ENCODE measurements at regions not wholly inside any gene's neighbourhood (a gene's known extent, or its start where the extent isn't known, plus 50 kb on each side); places are given as distances from the start of the nearest gene placed in this dataset.

DNA sequence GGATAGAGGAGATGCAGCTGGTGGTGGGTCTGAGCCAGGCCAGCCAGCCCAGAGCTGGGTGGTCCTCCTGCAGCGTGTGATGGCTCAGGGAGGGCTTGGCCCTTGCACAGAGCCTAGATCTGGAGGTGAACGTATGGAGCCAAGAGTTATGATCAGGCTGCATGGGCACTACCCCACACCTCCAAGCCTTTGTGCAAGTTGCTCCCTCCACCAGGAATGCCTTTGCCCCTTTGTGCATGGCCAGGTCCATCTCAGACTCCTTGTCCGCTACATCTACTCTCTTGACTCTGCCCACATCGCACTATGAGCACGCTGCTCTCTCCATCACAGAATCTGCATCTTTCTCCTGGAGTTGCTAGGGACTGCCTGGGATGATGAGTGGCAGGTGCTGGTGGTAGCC is 895.7 kb downstream of the TBC1D22A start:
- H3K36me3 Mint-ChIP-seq (ENCODE audit: low read depth): no peaks in the 10 kb centered on the region
- no peak for DNase-seq
- H3K4me1 Mint-ChIP-seq (ENCODE audit: low read depth): no peaks in the 10 kb centered on the region
- intact Hi-C loops (cut with micrococcal nuclease): no loop called here
- CTCF ChIA-PET: no interaction called here
- peaks cover 3% of the 10 kb centered on the region for H3K9me3 Mint-ChIP-seq
- no peak overlapping the region for H3K27ac Mint-ChIP-seq
- no peak overlapping the region for H3K4me3 Mint-ChIP-seq
- no peaks in the 10 kb centered on the region for H3K27me3 Mint-ChIP-seq (ENCODE audit: low read depth)

- intact Hi-C loops (cut with micrococcal nuclease): no loop called here
- H3K36me3 Mint-ChIP-seq (ENCODE audit: low read depth): no peaks in the 10 kb centered on the region
- no peaks in the 10 kb centered on the region for H3K4me1 Mint-ChIP-seq (ENCODE audit: low read depth)
- DNase-seq: no peak
- CTCF ChIA-PET: no interaction called here
- H3K27me3 Mint-ChIP-seq (ENCODE audit: low read depth): no peaks in the 10 kb centered on the region
- H3K4me3 Mint-ChIP-seq: no peak overlapping the region
- no peaks in the 10 kb centered on the region for H3K9me3 Mint-ChIP-seq
- no peak overlapping the region for H3K27ac Mint-ChIP-seq
Observed at GRCh38 chr22:47657224-47657623, 894.8 kb downstream of the TBC1D22A start.

DNA sequence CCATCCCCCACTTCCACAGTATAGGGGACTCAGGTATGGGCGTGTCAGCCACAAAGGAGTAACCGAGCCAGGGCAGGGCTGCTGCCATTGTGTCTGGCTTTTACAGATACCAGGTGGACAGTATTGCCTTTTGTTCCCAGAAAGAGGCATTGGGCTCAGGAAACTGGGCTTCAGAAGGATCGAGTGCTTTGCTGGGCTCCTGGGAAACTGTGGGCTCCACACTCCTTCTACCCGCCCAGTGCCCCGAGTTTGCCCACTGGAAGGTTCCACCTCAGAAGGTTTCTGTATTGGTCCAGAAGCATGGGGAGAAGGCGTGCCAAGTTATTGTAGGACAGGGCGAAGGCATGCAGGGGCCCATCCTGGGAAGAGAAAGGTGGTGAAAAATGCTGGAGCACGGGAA is 894.4 kb downstream of the TBC1D22A start:
- no peak for DNase-seq
- CTCF ChIA-PET: no interaction called here

GRCh38 chr22:47655930-47656329 is 893.5 kb downstream of the TBC1D22A start:
- no peaks in the 10 kb centered on the region for H3K4me1 Mint-ChIP-seq (ENCODE audit: low read depth)
- CTCF ChIA-PET: no interaction called here
- no peaks in the 10 kb centered on the region for H3K27me3 Mint-ChIP-seq (ENCODE audit: low read depth)
- no peak for DNase-seq
- intact Hi-C loops (cut with micrococcal nuclease): no loop called here
- H3K36me3 Mint-ChIP-seq (ENCODE audit: low read depth): no peaks in the 10 kb centered on the region
- H3K9me3 Mint-ChIP-seq: no peaks in the 10 kb centered on the region
- no peak overlapping the region for H3K4me3 Mint-ChIP-seq
- no peak overlapping the region for H3K27ac Mint-ChIP-seq

More for the DNA sequence above, 894.4 kb downstream of the TBC1D22A start:
- Mint-ChIP-seq H3K4me3 (no peak overlapping the region), H3K4me1 (ENCODE audit: low read depth) (no peaks in the 10 kb centered on the region), H3K9me3 (no peaks in the 10 kb centered on the region), H3K27ac (no peak overlapping the region), H3K27me3 (ENCODE audit: low read depth) (no peaks in the 10 kb centered on the region), H3K36me3 (ENCODE audit: low read depth) (no peaks in the 10 kb centered on the region)
- intact Hi-C loops (cut with micrococcal nuclease): no loop called here

GRCh38 chr22:47654922-47655491 is 892.6 kb downstream of the TBC1D22A start:
- H3K9me3 Mint-ChIP-seq: no peaks in the 10 kb centered on the region
- H3K4me3 Mint-ChIP-seq: no peak overlapping the region
- H3K27ac Mint-ChIP-seq: no peak overlapping the region
- CTCF ChIA-PET: no interaction called here
- no peaks in the 10 kb centered on the region for H3K4me1 Mint-ChIP-seq (ENCODE audit: low read depth)
- H3K36me3 Mint-ChIP-seq (ENCODE audit: low read depth): no peaks in the 10 kb centered on the region
- H3K27me3 Mint-ChIP-seq (ENCODE audit: low read depth): no peaks in the 10 kb centered on the region
- DNase-seq: no peak
- intact Hi-C loops (cut with micrococcal nuclease): no loop called here

DNA sequence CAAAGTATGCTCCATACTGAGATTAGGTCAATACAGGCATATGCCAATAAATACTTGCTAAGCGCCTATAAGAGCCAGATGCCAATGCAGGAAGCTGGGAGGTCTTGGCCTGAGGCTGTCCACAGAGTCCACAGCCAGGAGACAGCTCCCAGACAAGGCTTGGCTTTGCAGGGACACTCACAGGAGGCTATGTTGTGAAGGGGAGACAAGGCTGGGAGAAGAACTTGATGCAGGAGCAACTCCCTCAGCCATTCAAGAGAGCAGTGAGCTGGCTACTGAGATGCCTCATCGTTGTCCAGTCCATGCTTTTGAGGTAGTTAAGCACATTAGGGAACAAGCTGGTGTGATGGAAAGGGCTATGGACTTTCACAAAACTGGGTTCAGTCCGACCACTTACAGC is 891.5 kb downstream of the TBC1D22A start:
- DNase-seq: no peak
- Mint-ChIP-seq H3K4me3 (no peak overlapping the region), H3K9me3 (no peaks in the 10 kb centered on the region), H3K4me1 (ENCODE audit: low read depth) (no peaks in the 10 kb centered on the region), H3K27ac (no peak overlapping the region), H3K36me3 (ENCODE audit: low read depth) (no peaks in the 10 kb centered on the region), H3K27me3 (ENCODE audit: low read depth) (no peaks in the 10 kb centered on the region)
- intact Hi-C loops (cut with micrococcal nuclease): no loop called here
- CTCF ChIA-PET: no interaction called here

DNA sequence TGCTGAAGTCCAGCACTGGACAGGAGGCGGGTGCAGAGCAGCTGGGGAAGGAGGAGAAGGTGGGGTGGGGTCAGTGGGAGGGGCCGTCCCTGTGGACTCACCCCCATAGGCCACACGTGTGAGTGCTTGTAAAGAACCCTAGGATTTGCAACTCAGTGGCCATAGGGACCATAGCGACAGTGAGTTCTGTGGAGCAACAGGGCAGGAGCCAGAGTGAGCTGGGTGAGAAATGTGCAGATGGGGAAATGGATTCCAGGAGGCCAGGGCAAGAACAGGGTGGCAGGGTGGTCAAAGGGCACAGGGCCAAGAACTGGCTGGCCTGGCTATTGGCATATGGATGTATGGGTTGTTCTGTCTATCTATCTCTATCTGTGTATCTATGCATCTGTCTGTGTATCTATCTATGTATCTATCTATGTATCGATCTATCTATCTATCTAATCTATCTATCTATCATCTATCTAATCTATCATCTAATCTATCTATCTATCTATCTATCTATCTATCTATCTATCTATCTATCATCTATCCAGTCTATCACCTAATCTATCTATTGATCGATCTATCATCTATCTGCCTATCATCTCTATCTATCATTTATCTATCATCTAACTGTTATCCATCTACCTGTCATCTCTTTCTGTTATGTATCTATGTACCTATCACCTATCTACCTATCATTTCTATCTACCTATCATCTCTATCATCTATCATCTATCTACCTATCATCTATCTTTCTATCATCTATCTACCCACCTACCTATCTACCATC is 889.0 kb downstream of the TBC1D22A start:
- Mint-ChIP-seq H3K4me3 (no peak overlapping the region), H3K27ac (no peak overlapping the region), H3K27me3 (ENCODE audit: low read depth) (no peaks in the 10 kb centered on the region), H3K9me3 (no peaks in the 10 kb centered on the region), H3K4me1 (ENCODE audit: low read depth) (no peaks in the 10 kb centered on the region), H3K36me3 (ENCODE audit: low read depth) (no peaks in the 10 kb centered on the region)
- CTCF ChIA-PET: no interaction called here
- intact Hi-C loops (cut with micrococcal nuclease): no loop called here
- no peak for DNase-seq

DNA sequence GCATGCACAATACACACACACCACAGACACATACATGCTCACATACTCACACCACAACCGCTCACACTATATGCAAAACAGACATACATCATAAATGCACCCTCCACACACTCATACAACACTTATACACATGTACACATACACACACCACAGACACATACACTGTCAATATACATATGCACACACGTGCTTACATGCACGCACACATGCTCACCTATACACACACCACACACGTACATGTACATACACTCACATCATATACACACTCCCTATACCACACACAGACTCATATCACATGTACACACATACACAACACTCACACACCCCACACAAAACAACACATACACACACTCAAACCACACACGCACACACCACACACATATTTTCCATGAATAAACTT is 885.3 kb downstream of the TBC1D22A start:
- intact Hi-C loops (cut with micrococcal nuclease): no loop called here
- H3K4me3 Mint-ChIP-seq: no peak overlapping the region
- no peak overlapping the region for H3K27ac Mint-ChIP-seq
- CTCF ChIA-PET: no interaction called here
- no peaks in the 10 kb centered on the region for H3K36me3 Mint-ChIP-seq (ENCODE audit: low read depth)
- H3K27me3 Mint-ChIP-seq (ENCODE audit: low read depth): no peaks in the 10 kb centered on the region
- H3K9me3 Mint-ChIP-seq: peaks cover 2% of the 10 kb centered on the region
- DNase-seq: no peak
- H3K4me1 Mint-ChIP-seq (ENCODE audit: low read depth): no peaks in the 10 kb centered on the region

GRCh38 chr22:47647181-47647580 is 884.7 kb downstream of the TBC1D22A start:
- H3K9me3 Mint-ChIP-seq: peaks cover 2% of the 10 kb centered on the region
- CTCF ChIA-PET: no interaction called here

DNA sequence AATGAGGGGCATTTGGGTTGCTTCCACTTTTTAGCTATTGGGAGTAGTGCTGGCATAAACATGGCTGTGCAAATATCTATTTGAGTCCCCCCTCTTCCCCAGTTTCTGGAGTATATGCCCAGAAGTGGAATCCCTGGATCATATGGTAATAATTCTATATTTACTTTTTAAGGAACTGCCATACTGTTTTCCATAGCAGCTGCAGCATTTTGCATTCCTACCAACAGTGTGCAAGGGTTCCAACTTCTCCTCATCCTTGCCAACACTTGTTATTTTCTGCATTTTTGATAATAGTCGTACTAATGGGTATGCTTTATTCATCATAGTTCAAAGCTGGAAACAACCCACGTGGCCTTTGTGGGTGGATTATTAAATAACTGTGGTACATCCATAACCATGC is 883.5 kb downstream of the TBC1D22A start:
- Mint-ChIP-seq H3K27ac (no peak overlapping the region), H3K9me3 (peaks cover 5% of the 10 kb centered on the region), H3K36me3 (ENCODE audit: low read depth) (no peaks in the 10 kb centered on the region), H3K4me3 (no peak overlapping the region), H3K27me3 (ENCODE audit: low read depth) (peaks cover 3% of the 10 kb centered on the region), H3K4me1 (ENCODE audit: low read depth) (no peaks in the 10 kb centered on the region)
- CTCF ChIA-PET: no interaction called here
- no peak for DNase-seq
- intact Hi-C loops (cut with micrococcal nuclease): no loop called here

More at GRCh38 chr22:47647181-47647580, 884.7 kb downstream of the TBC1D22A start:
- no peaks in the 10 kb centered on the region for H3K4me1 Mint-ChIP-seq (ENCODE audit: low read depth)
- no peaks in the 10 kb centered on the region for H3K27me3 Mint-ChIP-seq (ENCODE audit: low read depth)
- H3K36me3 Mint-ChIP-seq (ENCODE audit: low read depth): no peaks in the 10 kb centered on the region
- no peak overlapping the region for H3K27ac Mint-ChIP-seq
- no peak for DNase-seq
- H3K4me3 Mint-ChIP-seq: no peak overlapping the region
- intact Hi-C loops (cut with micrococcal nuclease): no loop called here

DNA sequence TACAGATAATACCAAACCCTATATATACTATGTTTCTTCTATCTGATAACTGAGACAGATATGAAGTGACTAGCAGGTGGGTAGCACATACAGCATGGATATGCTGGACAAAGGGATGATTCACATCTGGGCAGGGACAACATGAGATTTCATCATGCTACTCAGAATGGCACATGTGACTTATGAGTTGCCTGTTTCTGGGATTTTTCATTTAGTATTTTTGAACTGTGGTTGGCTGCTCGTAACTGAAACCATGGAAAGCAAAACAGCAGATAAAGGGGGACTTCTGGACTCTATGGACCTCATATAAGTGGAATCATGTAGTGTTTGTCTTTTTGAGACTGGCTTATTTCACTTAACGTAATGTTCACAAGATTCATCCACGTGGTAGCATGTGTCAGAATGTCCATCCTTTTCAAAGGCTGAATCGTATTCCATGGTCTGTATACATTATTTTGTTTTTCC is 883.0 kb downstream of the TBC1D22A start:
- peaks cover 5% of the 10 kb centered on the region for H3K9me3 Mint-ChIP-seq
- peaks cover 3% of the 10 kb centered on the region for H3K27me3 Mint-ChIP-seq (ENCODE audit: low read depth)
- no peaks in the 10 kb centered on the region for H3K36me3 Mint-ChIP-seq (ENCODE audit: low read depth)
- CTCF ChIA-PET: no interaction called here
- H3K4me1 Mint-ChIP-seq (ENCODE audit: low read depth): no peaks in the 10 kb centered on the region
- no peak overlapping the region for H3K27ac Mint-ChIP-seq
- H3K4me3 Mint-ChIP-seq: no peak overlapping the region
- intact Hi-C loops (cut with micrococcal nuclease): no loop called here
- no peak for DNase-seq

DNA sequence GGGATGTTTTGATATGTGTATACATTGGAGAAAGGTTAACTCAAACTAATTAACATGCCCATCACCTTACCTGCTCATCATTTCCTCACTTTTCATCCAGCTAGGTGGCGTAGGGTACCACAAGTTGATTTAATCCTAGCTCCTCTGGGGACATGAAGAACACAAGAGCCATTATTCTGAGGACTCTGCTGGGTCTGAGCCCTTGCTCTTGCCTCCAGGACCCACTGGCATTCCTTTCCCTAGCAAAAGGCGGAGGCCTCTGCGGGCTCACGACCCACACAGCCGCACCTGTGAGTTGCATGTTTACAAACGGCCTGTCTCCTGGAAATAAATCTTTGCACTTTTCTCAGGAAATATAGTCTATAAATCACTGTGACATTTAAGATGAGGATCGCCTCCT is 871.9 kb downstream of the TBC1D22A start:
- CTCF ChIA-PET: no interaction called here
- Mint-ChIP-seq H3K4me1 (ENCODE audit: low read depth) (no peaks in the 10 kb centered on the region), H3K36me3 (ENCODE audit: low read depth) (peaks cover 1% of the 10 kb centered on the region), H3K27me3 (ENCODE audit: low read depth) (peaks cover 27% of the 10 kb centered on the region), H3K27ac (no peak overlapping the region), H3K9me3 (peaks cover 7% of the 10 kb centered on the region), H3K4me3 (no peak overlapping the region)
- intact Hi-C loops (cut with micrococcal nuclease): no loop called here
- no peak for DNase-seq

DNA sequence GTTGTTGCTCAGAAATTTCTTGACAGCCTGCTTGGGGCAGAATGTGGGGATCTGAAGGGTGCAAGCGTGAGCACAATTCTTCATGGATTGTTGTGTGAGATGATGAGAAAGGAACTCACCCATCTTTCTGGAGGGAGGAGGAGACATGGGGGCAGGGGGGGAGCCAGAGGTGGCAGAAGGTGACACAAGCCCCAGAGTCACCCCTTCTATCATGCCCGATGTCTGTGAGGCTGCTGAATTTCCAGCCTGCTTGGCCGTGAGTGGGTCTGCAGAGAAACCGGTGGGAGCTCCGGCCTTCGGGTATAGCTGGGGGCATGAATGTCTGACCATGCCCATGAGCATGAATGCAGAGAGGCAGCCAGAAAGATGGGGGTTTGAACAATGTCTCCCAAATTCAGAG is 870.7 kb downstream of the TBC1D22A start:
- H3K27me3 Mint-ChIP-seq (ENCODE audit: low read depth): peaks cover 21% of the 10 kb centered on the region
- CTCF ChIA-PET: no interaction called here
- DNase-seq: no peak
- no peak overlapping the region for H3K27ac Mint-ChIP-seq
- intact Hi-C loops (cut with micrococcal nuclease): no loop called here
- H3K4me3 Mint-ChIP-seq: no peak overlapping the region
- peaks cover 3% of the 10 kb centered on the region for H3K9me3 Mint-ChIP-seq
- H3K4me1 Mint-ChIP-seq (ENCODE audit: low read depth): no peaks in the 10 kb centered on the region
- no peaks in the 10 kb centered on the region for H3K36me3 Mint-ChIP-seq (ENCODE audit: low read depth)

Data from activated naive CD4-positive, alpha-beta T cell treated with anti-CD3 and anti-CD28 coated beads for 36 hours (primary cell).